Ishikawa (cell line): ENCODE measurements at regions not wholly inside any gene's neighbourhood (a gene's known extent, or its start where the extent isn't known, plus 50 kb on each side); places are given as distances from the start of the nearest gene placed in this dataset.

Source experiments
- CEBPB ChIP-seq: IDR thresholded peaks from 2 replicates; pipeline ENCODE4 v1.6.1; 2012
- CREB1 ChIP-seq: IDR thresholded peaks from 2 replicates; pipeline ENCODE4 v1.6.1; 2012; ENCODE audit warnings: low read depth
- EGR1 ChIP-seq: IDR thresholded peaks from 2 replicates; pipeline ENCODE4 v1.6.1; 2012
- EP300 ChIP-seq: IDR thresholded peaks from 2 replicates; pipeline ENCODE4 v1.6.1; 2012; ENCODE audit warnings: borderline replicate concordance
- FOXM1 ChIP-seq: IDR thresholded peaks from 2 replicates; pipeline ENCODE4 v1.6.1; 2012; ENCODE audit warnings: low read depth, borderline replicate concordance
- MAX ChIP-seq: IDR thresholded peaks from 2 replicates; pipeline ENCODE4 v1.6.1; 2012
- NFIC ChIP-seq: IDR thresholded peaks from 2 replicates; pipeline ENCODE4 v1.6.1; 2012
- RAD21 ChIP-seq: IDR thresholded peaks from 2 replicates; pipeline ENCODE4 v1.6.1; 2012; ENCODE audit warnings: low read depth
- REST ChIP-seq: IDR thresholded peaks from 2 replicates; pipeline ENCODE4 v1.6.1; 2012; ENCODE audit warnings: low read depth, mild to moderate bottlenecking
- TAF1 ChIP-seq: IDR thresholded peaks from 2 replicates; pipeline ENCODE4 v1.6.1; 2012; ENCODE audit warnings: low read depth, mild to moderate bottlenecking
- TCF12 ChIP-seq: IDR thresholded peaks from 2 replicates; pipeline ENCODE4 v1.6.1; 2012; ENCODE audit warnings: low read depth
- TEAD4 ChIP-seq: IDR thresholded peaks from 2 replicates; pipeline ENCODE4 v1.6.1; 2012
- USF1 ChIP-seq: IDR thresholded peaks from 2 replicates; pipeline ENCODE4 v1.6.1; 2012
- YY1 ChIP-seq: IDR thresholded peaks from 2 replicates; pipeline ENCODE4 v1.6.1; 2012; ENCODE audit warnings: low read depth
- ZBTB7A ChIP-seq: IDR thresholded peaks from 2 replicates; pipeline ENCODE4 v1.6.1; 2012; ENCODE audit warnings: low read depth

- TF ChIP-seq EGR1: no peak
- no peak for TF ChIP-seq MAX
- TF ChIP-seq REST: no peak
- TF ChIP-seq ZBTB7A: no peak
- no peak for TF ChIP-seq YY1
- no peak for TF ChIP-seq EP300
Observed at GRCh38 chrX:16511796-16512776, 137.9 kb upstream of the S100G start.

GRCh38 chrX:16516232-16516876, 133.6 kb upstream of the S100G start:
- TF ChIP-seq YY1 (no peak), REST (no peak), MAX (no peak), TAF1 (no peak), EP300 (no peak), FOXM1 (no peak), CEBPB (no peak), TCF12 (no peak), RAD21 (no peak), USF1 (no peak), NFIC (no peak), CREB1 (no peak), TEAD4 (no peak), ZBTB7A (no peak), EGR1 (no peak)

GRCh38 chrX:16517039-16517605, 132.8 kb upstream of the S100G start:
- no peak for TF ChIP-seq ZBTB7A
- TF ChIP-seq TCF12: no peak
- TF ChIP-seq CREB1: no peak
- no peak for TF ChIP-seq FOXM1
- TF ChIP-seq RAD21: no peak
- no peak for TF ChIP-seq NFIC
- TF ChIP-seq EGR1: no peak
- no peak for TF ChIP-seq REST
- no peak for TF ChIP-seq YY1
- no peak for TF ChIP-seq TAF1
- TF ChIP-seq CEBPB: no peak
- no peak for TF ChIP-seq USF1
- TF ChIP-seq TEAD4: no peak
- TF ChIP-seq MAX: no peak
- no peak for TF ChIP-seq EP300
